Activated CD4-positive, alpha-beta T cell treated with anti-CD3 and anti-CD28 coated beads, Interleukin-10, Interleukin-2, amounts not matched to agents 100 ng/mL and 50 ng/mL, durations not matched to agents 16 hours and 8 hours (primary cell): ENCODE measurements at regions not wholly inside any gene's neighbourhood (a gene's known extent, or its start where the extent isn't known, plus 50 kb on each side); places are given as distances from the start of the nearest gene placed in this dataset.

Experiments
- DNase-seq: peaks from one replicate; pipeline ENCODE4 v3.0.0-alpha.2; 2020

DNA sequence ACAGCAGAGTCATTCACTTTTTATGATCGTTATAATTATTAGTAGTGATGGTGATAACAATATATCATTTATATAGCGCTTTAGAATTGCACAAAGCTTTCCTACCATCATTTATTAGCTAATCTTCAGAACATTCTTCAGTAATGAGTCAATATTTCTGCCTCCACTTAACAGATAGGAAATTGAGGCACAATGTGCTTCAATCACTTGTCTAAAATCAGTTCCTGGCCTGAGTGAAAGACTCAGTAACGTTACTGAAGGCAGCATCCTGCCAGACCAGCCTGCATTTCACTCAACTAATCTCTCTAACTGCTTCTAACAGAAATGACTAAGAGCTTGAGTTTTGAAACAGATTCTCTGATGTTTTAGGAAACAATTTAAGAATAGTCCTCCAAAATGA, 412.1 kb downstream of the MZT1 start:
- no peak for DNase-seq

DNA sequence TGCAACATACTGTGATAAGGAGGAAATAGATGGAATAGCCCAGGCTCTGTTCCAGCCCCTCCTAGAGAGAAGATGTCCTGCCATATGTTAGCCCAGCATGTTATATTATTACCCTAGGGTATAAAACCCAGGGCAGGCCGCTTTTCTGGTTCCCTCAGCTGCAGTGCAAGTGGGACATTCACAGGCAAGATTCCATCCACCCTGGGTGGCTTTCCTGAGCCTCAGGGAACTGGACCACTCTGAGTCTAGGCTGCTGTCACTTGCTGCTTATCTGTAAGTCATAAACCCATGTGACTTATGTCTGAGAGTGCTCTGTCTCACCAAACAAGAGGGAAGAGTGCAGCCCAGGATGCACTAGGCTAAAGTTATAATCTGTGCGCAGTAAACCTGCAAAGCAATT, 413.2 kb downstream of the MZT1 start:
- DNase-seq, result no peak

- DNase-seq, result no peak
Observed at GRCh38 chr13:72313546-72313945, 413.9 kb downstream of the MZT1 start.

GRCh38 chr13:72303941-72304746, 423.3 kb downstream of the MZT1 start:
- DNase-seq, result no peak

DNA sequence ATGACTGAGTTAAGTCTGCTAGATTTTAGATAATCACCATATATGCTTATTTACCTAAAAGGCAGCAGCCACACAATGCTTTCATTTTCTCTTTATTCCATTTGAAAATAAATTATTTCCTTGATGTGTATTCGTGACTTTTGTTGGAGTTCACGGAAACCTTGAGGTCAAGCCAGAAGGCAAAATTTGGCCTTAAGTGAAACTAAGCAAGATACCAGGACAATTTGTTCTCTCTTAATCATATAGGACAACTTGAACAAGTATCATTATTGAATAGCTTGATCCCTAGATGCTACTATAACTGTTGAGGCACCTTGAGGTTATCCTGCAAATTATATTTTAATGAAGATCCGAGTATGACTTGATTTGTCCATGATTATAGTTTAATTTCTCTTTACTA, 429.2 kb upstream of the DACH1 start:
- DNase-seq, result no peak

DNA sequence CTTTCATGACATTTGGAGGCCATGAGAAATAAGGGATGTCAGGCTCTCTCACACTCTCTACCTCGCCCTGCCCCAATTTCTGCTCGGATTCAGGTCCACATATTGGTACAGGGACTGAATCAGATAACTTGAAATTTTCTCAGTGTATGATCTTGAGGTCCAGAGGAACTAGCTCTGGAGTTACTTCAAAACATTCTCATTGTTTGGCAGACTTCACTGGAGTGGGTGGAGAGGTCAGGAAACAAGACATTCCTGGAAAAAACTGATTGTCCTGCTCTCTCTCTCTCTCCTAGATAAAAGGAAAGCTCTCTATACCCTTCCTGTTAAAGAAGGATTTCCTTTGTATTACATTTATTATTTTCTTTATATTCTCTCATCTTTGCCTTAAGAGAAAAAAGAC, 428.1 kb upstream of the DACH1 start:
- no peak for DNase-seq

DNA sequence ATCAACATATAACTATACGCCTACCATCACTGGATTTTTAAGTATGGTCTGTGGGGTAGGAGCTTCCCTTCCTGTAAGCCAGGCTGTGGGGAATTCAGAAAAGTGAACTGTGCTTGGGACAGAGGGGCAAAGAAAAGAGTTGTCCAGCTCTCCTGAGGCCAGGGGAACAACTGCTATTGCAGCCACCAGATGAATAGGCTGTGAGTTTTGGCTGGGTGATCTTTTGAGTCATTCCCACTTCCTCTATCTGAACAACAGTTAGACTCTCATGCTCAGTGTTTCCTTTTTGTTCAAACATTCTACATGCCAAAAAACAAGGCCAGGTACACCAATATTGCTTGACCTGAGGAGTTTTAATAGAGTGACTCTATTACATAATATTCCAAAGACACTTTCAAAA, 426.2 kb upstream of the DACH1 start:
- DNase-seq, result no peak

- no peak for DNase-seq
Observed at GRCh38 chr13:72290962-72291681, 424.1 kb upstream of the DACH1 start.

GRCh38 chr13:72286421-72286820, 419.4 kb upstream of the DACH1 start:
- no peak for DNase-seq

- no peak for DNase-seq
Observed at GRCh38 chr13:72284791-72285190, 417.8 kb upstream of the DACH1 start.

DNA sequence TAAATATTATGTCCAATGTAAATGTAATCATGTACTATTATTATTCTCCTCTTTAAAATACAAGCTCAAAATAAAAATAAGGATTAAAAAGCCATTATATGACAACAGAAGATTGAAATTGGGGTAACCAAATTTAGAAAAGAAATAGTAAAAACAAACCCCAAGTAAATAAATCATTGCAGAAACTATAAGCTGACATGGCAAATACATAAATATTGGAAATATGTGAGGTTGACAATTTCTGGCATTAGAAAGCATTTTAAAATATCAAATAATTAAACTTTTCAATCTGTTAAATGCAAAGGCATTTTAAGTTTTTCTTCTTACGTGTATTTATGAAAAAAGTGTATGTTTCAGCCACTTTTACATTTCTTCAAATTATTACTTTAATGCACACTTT, 394.7 kb upstream of the DACH1 start:
- no peak for DNase-seq

- DNase-seq, result no peak
Observed at GRCh38 chr13:72259528-72259927, 392.5 kb upstream of the DACH1 start.

GRCh38 chr13:72258340-72258981, 391.5 kb upstream of the DACH1 start:
- DNase-seq, result no peak

GRCh38 chr13:72255908-72256307, 388.9 kb upstream of the DACH1 start:
- no peak for DNase-seq

DNA sequence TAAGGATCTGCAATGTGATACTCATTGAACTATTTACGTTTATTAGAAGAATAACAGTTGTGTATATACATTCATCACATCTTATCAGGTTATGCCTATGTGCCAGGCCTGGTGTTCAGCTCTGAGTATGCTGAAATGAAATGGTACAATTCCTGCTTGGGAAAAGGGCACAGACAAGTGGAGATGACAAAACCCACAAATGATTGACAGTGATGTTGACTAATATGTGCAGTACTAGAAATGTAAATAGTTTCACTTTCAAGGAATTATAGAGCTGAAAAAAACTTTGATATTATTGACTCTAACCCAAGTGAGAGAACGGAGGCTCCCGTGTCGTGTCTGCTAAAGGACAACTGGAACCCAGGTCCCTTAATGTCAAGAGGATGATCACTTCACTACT, 386.8 kb upstream of the DACH1 start:
- DNase-seq, result no peak

GRCh38 chr13:72246396-72246795, 379.4 kb upstream of the DACH1 start:
- no peak for DNase-seq

GRCh38 chr13:72244788-72245187, 377.8 kb upstream of the DACH1 start:
- DNase-seq, result no peak

GRCh38 chr13:72230131-72230530, 363.1 kb upstream of the DACH1 start:
- no peak for DNase-seq

DNA sequence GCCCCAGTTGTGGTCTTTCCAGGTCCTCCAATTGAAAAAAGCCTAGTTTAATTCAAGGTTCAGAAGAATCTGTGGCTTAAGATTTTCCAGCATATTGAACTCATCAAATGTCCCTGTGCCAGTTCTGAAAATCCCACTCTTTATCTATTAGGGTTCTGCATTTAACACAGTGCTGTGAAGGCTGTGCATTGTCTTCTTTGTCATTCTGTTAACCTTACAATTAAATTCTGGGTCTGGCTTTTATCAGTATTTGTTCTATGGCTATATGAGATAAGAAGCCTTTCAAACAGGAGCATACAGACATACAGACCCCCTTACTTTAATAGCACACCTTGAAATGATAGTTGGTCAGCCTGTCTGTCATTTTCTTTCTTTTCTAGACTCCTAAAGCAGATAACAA, 362.1 kb upstream of the DACH1 start:
- no peak for DNase-seq

DNA sequence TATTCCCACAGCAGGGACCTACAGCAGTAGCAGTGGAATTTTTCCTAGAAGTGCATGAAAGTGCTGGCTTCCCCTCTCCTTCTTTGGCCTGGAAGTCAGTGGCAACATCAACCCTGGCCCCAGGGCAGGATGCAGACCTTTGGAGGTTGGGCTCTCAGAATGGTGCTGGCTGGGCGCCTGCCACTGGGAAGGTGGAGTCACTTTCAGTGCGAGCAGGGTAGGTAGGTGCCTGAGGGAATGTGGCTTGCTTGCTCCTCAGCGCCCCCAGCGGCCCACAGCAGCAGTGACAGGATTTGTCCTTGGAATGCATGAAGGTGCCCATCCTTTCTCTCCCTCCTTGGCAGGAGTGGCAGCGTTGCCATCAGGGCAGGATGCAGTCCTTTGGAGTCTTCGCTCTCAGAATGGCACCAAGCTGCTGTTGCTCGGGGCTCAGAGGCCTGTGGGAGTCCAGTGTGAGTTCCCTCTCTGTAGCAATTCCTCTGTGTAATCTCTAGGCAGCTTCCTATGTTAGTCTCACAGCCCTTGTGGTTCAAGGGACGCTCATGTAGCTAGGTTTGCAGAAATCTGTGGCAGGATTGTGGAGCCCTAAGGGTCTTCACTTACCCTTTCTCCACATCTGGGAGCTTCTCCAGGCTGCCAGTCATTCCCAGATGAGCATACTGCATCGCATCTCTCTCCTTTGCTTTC, 354.4 kb upstream of the DACH1 start:
- DNase-seq, result peak; percentile 5

- DNase-seq, result no peak
Observed at GRCh38 chr13:72218966-72219365, 352.0 kb upstream of the DACH1 start.

DNA sequence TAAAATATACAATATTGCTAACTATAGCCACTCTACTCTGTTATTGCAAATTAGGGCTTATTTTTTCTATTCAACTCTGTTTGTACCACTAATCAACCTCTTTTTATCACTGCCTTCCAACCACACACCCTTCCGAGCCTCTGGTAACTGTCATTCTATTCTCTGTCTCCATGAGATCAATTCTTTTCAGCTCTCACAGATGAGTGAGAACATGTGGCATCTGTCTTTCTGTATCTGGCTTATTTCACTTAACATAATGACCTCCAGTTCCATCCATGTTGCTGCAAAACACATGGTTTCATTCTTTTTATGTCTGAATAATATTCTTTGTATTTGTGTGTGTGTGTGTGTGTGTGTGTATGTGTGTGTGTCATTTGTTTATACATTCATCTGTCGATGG, 350.1 kb upstream of the DACH1 start:
- no peak for DNase-seq

DNA sequence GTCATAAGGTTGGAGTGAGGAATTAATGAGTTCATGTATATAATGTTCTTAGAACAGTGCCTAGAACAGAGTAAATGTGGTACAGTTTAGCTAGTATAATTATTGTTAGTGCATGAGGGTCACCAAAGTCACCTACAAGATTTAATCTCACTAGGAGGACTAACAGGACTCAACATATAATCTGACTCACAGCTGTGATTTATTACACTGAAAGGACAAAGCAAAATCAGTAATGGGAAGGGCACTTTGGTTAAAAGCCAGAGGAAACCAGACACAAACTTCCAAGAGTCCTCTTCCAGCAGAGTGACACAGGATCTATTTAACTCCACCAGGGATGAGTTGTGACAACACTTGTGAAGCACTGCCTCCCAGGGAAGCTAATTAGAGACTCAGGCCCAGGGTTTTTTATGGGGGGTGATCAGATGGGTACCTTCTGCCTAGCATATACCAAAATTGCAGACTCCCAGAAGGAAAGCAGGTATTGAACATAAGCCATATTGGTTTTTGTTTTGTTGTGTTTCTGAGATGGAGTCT, 341.2 kb upstream of the DACH1 start:
- DNase-seq, result no peak
